ENCODE measurements at regions not wholly inside any gene's neighbourhood (a gene's known extent, or its start where the extent isn't known, plus 50 kb on each side); places are given as distances from the start of the nearest gene placed in this dataset.

GRCh38 chr11:116468699-116469098 lies 304.1 kb downstream of the BUD13 start:
- no peak overlapping the region for H3K4me2 ChIP-seq (ENCODE audit: low read depth, low read length)
- no peaks in the 10 kb centered on the region for H3K27me3 ChIP-seq (ENCODE audit: control insufficient read depth in 1 of 2, insufficient read depth in 2 of 2, low read length in 2 of 2)
- H3K36me3 ChIP-seq (replicated peaks in 1 of 2; ENCODE audit: control insufficient read depth in 1 of 2, insufficient read depth in 2 of 2, low read length in 2 of 2), result no peaks in the 10 kb centered on the region
- H3K4me3 ChIP-seq (replicated peaks in 1 of 3; ENCODE audit: insufficient read depth in 1 of 3, low read depth in 2 of 3, low read length in 3 of 3), result no peak overlapping the region
- H2AFZ ChIP-seq (ENCODE audit: low read length), result no peak overlapping the region
- intact Hi-C loops (cut with micrococcal nuclease; ENCODE audit: unreplicated experiment) (no loop called here), in situ Hi-C loops (cut with HindIII; ENCODE audit: extremely low pct_ligation_motif_present, low pct_unique_long_range_greater_than_20kb) (no loop called here)
- ChIA-PET POLR2A (no interaction called here), CTCF (ENCODE audit: low intra/inter-chr PET ratio, low total read pairs) (no interaction called here)
- FAIRE-seq (no peak), ATAC-seq (no peak), DNase-seq (ENCODE audit: low spot score) (no peak)
- H3K79me2 ChIP-seq (ENCODE audit: insufficient read depth, low read length), result no peaks in the 10 kb centered on the region
- H3K4me1 ChIP-seq (ENCODE audit: insufficient read depth, low read length), result no peaks in the 10 kb centered on the region
- no TSS peak for BruUV-seq (replicated peaks)
- no peak overlapping the region for H3K9ac ChIP-seq (ENCODE audit: insufficient read depth, low read depth, low read length)
- no peaks in the 10 kb centered on the region for H3K9me3 ChIP-seq (ENCODE audit: low read length)
- no peak for TF ChIP-seq ARNT2 (CRISPR knock-in tag; IDR thresholded peaks at IDR 0.05; ENCODE audit: low read depth)
- TF ChIP-seq ZBTB21 (CRISPR knock-in tag; IDR thresholded peaks at IDR 0.05), result no peak
- H3K27ac ChIP-seq (ENCODE audit: extremely low read length, insufficient read depth, low read length), result no peak overlapping the region
- 65% methylated on average over 2 of the region's 2 CpGs for WGBS (ENCODE audit: low lambda C conversion rate)
- no peaks in the 10 kb centered on the region for H4K20me1 ChIP-seq (ENCODE audit: insufficient read depth, low read length)

GRCh38 chr11:116467823-116468222 lies 305.0 kb downstream of the BUD13 start:
- CTCF ChIA-PET (ENCODE audit: low intra/inter-chr PET ratio, low total read pairs), result no interaction called here
- BruUV-seq (replicated peaks), result no TSS peak
- no peak overlapping the region for H3K4me3 ChIP-seq (replicated peaks in 1 of 3; ENCODE audit: insufficient read depth in 1 of 3, low read depth in 2 of 3, low read length in 3 of 3)
- TF ChIP-seq ZNF749 (CRISPR knock-in tag; IDR thresholded peaks at IDR 0.05; ENCODE audit: borderline replicate concordance), result no peak
- no peak overlapping the region for H3K9ac ChIP-seq (ENCODE audit: insufficient read depth, low read depth, low read length)
- no peaks in the 10 kb centered on the region for H3K9me3 ChIP-seq (ENCODE audit: low read length)
- ATAC-seq (no peak), DNase-seq (ENCODE audit: low spot score) (no peak), FAIRE-seq (no peak)
- H3K36me3 ChIP-seq (replicated peaks in 1 of 2; ENCODE audit: control insufficient read depth in 1 of 2, insufficient read depth in 2 of 2, low read length in 2 of 2), result no peaks in the 10 kb centered on the region
- no peak overlapping the region for H3K4me2 ChIP-seq (ENCODE audit: low read depth, low read length)
- intact Hi-C loops (cut with micrococcal nuclease; ENCODE audit: unreplicated experiment), result no loop called here
- 69% methylated on average over 6 of the region's 6 CpGs for WGBS (ENCODE audit: low lambda C conversion rate)
- no peak overlapping the region for H2AFZ ChIP-seq (ENCODE audit: low read length)
- H3K27ac ChIP-seq (ENCODE audit: extremely low read length, insufficient read depth, low read length), result no peak overlapping the region
- in situ Hi-C loops (cut with HindIII; ENCODE audit: extremely low pct_ligation_motif_present, low pct_unique_long_range_greater_than_20kb), result no loop called here
- no peaks in the 10 kb centered on the region for H3K27me3 ChIP-seq (ENCODE audit: control insufficient read depth in 1 of 2, insufficient read depth in 2 of 2, low read length in 2 of 2)
- no peaks in the 10 kb centered on the region for H3K79me2 ChIP-seq (ENCODE audit: insufficient read depth, low read length)
- POLR2A ChIA-PET, result no interaction called here
- no peaks in the 10 kb centered on the region for H3K4me1 ChIP-seq (ENCODE audit: insufficient read depth, low read length)
- H4K20me1 ChIP-seq (ENCODE audit: insufficient read depth, low read length), result no peaks in the 10 kb centered on the region

GRCh38 chr11:116466801-116467200 lies 306.0 kb downstream of the BUD13 start:
- no peak for FAIRE-seq
- Histone ChIP-seq H3K36me3 (replicated peaks in 1 of 2; ENCODE audit: control insufficient read depth in 1 of 2, insufficient read depth in 2 of 2, low read length in 2 of 2) (no peaks in the 10 kb centered on the region), H3K4me2 (ENCODE audit: low read depth, low read length) (no peak overlapping the region), H3K9ac (ENCODE audit: insufficient read depth, low read depth, low read length) (no peak overlapping the region), H3K27ac (ENCODE audit: extremely low read length, insufficient read depth, low read length) (no peak overlapping the region), H4K20me1 (ENCODE audit: insufficient read depth, low read length) (no peaks in the 10 kb centered on the region), H3K4me3 (replicated peaks in 1 of 3; ENCODE audit: insufficient read depth in 1 of 3, low read depth in 2 of 3, low read length in 3 of 3) (no peak overlapping the region), H3K27me3 (ENCODE audit: control insufficient read depth in 1 of 2, insufficient read depth in 2 of 2, low read length in 2 of 2) (no peaks in the 10 kb centered on the region), H2AFZ (ENCODE audit: low read length) (no peak overlapping the region), H3K9me3 (ENCODE audit: low read length) (no peaks in the 10 kb centered on the region), H3K4me1 (ENCODE audit: insufficient read depth, low read length) (no peaks in the 10 kb centered on the region), H3K79me2 (ENCODE audit: insufficient read depth, low read length) (no peaks in the 10 kb centered on the region)
- DNase-seq (ENCODE audit: low spot score), result no peak
- ChIA-PET POLR2A (no interaction called here), CTCF (ENCODE audit: low intra/inter-chr PET ratio, low total read pairs) (no interaction called here)
- intact Hi-C loops (cut with micrococcal nuclease; ENCODE audit: unreplicated experiment) (no loop called here), in situ Hi-C loops (cut with HindIII; ENCODE audit: extremely low pct_ligation_motif_present, low pct_unique_long_range_greater_than_20kb) (no loop called here)
- ATAC-seq, result no peak
- no TSS peak for BruUV-seq (replicated peaks)
- 54% methylated on average over 6 of the region's 6 CpGs for WGBS (ENCODE audit: low lambda C conversion rate)
- TF ChIP-seq SRSF1 (optimal IDR thresholded peaks at IDR 0.05; ENCODE audit: low read depth, low read length), result no peak
- TF ChIP-seq NR1H2 (CRISPR knock-in tag; IDR thresholded peaks at IDR 0.05; ENCODE audit: borderline replicate concordance, low read depth), result no peak
- TF ChIP-seq STAG1 (CRISPR knock-in tag; IDR thresholded peaks at IDR 0.05), result no peak
- no peak for TF ChIP-seq BATF2 (CRISPR knock-in tag; IDR thresholded peaks at IDR 0.05)
- TF ChIP-seq TEF (CRISPR knock-in tag; IDR thresholded peaks at IDR 0.05), result no peak
- no peak for TF ChIP-seq NFIC (IDR thresholded peaks at IDR 0.05; ENCODE audit: low read length)
- TF ChIP-seq CBFB (CRISPR knock-in tag; IDR thresholded peaks at IDR 0.05), result no peak
- TF ChIP-seq MLX (CRISPR knock-in tag; IDR thresholded peaks at IDR 0.05), result no peak
- TF ChIP-seq ZNF530 (CRISPR knock-in tag; IDR thresholded peaks at IDR 0.05; ENCODE audit: low read depth), result no peak

Data from HepG2 (cell line).